ENCODE measurements at regions not wholly inside any gene's neighbourhood (a gene's known extent, or its start where the extent isn't known, plus 50 kb on each side); places are given as distances from the start of the nearest gene placed in this dataset.

- no peak for TF ChIP-seq RFX5 (IDR thresholded peaks at IDR 0.05; ENCODE audit: low read depth, low read length)
- TF ChIP-seq BACH1 (tag; IDR thresholded peaks at IDR 0.05), result peak; percentile 33; the same call in 1 of the 2 replicates
- no peak for TF ChIP-seq ZNF318 (IDR thresholded peaks at IDR 0.05; ENCODE audit: borderline replicate concordance in 1 of 2, low read depth in 1 of 2)
- no peak for TF ChIP-seq ESRRB (CRISPR knock-in tag; IDR thresholded peaks at IDR 0.05; ENCODE audit: borderline replicate concordance)
- no peak for TF ChIP-seq HOMEZ (CRISPR knock-in tag; IDR thresholded peaks at IDR 0.05)
- 0 out of 2 replicates have a peak, but pooled peaks have one; percentile 43 for TF ChIP-seq ZKSCAN8 (CRISPR knock-in tag; IDR thresholded peaks at IDR 0.05)
- TF ChIP-seq MEF2A (IDR thresholded peaks at IDR 0.05; ENCODE audit: control insufficient read depth, low read depth, low read length), result no peak
- TF ChIP-seq THRA (IDR thresholded peaks at IDR 0.05), result no peak
- 0 out of 2 replicates have a peak, but pooled peaks have one; percentile 39 for TF ChIP-seq ZNF766 (CRISPR knock-in tag; conservative IDR thresholded peaks at IDR 0.05)
- TF ChIP-seq BCLAF1 (IDR thresholded peaks at IDR 0.05; ENCODE audit: borderline replicate concordance in 1 of 2, control insufficient read depth in 1 of 2, low read depth in 2 of 2, low read length in 1 of 2), result no peak
- TF ChIP-seq THRAP3 (IDR thresholded peaks at IDR 0.05; ENCODE audit: borderline replicate concordance), result no peak
- no peak for TF ChIP-seq ZSCAN29 (IDR thresholded peaks at IDR 0.05)
Observed at GRCh38 chr10:91705948-91706670, 73.2 kb upstream of the PPP1R3C start (continued).
